Cerebellar cortex (tissue), 1 donor: ENCODE measurements at regions not wholly inside any gene's neighbourhood (a gene's known extent, or its start where the extent isn't known, plus 50 kb on each side); places are given as distances from the start of the nearest gene placed in this dataset.
A peak's percentile ranks its signal among the peaks of the same experiment; 100 is the strongest.

Experiments
- DNase-seq: peaks from one replicate; pipeline ENCODE4 v3.0.0-alpha.2; 2015; ENCODE audit warnings: low spot score

GRCh38 chr19:28936001-28936400, 276.9 kb downstream of the UQCRFS1 start:
- DNase-seq: no peak

- no peak for DNase-seq
Measured at GRCh38 chr19:28934631-28935030, 278.3 kb downstream of the UQCRFS1 start.

DNA sequence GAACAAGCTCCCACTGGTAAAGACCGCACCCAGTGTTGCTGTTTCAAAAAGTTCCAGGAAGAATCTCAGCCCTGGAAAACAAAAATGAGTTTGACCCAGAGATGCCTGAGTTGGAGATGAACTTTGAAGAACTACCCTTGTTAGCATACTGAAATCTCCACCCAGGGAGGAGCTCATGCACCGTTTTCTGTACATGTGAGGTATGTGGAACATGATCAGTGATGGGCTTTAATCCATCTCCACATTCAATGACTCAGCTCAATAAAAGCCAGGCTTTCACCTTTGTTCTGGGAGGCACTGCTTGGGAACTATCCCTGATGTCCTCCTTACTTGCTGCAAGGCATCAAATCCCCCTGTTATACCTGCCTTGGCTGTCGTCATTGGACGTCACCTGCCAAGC, 279.9 kb downstream of the UQCRFS1 start:
- no peak for DNase-seq

DNA sequence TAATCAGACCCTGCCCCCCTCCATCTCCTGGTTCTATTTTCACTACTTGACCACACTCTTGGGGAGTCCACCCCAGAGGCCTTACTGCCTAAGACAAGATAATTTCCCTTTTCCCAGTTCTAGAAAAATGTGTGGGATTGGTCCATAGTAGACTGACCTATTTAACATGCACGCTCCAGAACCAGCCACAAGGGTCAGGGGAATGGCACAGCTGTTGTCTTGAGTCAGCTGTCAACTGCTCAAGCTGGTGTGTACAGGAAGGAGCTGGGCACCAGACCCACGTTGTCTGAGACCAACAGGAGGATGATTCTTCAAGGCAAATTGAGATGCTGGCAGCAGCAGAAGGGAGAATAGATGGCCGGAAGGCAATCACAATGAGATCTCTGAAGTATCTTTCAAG, 280.5 kb downstream of the UQCRFS1 start:
- no peak for DNase-seq

- DNase-seq: no peak
Measured at GRCh38 chr19:28929006-28929405, 283.9 kb downstream of the UQCRFS1 start.

DNA sequence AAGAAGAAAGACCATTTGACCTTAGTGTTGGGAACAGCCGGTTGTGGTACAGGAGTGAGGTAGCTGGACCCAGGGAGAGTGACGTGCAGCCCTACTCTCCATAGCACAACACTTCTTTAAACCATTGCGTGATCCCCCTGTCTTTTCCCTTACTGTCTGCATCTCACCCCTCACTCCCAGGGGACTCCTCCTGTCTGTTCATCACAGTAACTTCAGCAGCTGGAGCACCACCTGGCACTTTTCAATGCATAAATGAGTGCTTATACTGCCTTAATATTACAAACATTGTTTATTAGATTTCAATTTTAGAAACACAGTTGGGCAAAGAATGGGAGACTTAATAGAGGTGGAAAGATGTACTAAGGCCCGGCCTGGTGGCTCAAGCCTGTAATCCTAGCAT, 285.5 kb downstream of the UQCRFS1 start:
- DNase-seq: no peak

- DNase-seq: no peak
Measured at GRCh38 chr19:28920269-28921066, 292.5 kb downstream of the UQCRFS1 start.

DNA sequence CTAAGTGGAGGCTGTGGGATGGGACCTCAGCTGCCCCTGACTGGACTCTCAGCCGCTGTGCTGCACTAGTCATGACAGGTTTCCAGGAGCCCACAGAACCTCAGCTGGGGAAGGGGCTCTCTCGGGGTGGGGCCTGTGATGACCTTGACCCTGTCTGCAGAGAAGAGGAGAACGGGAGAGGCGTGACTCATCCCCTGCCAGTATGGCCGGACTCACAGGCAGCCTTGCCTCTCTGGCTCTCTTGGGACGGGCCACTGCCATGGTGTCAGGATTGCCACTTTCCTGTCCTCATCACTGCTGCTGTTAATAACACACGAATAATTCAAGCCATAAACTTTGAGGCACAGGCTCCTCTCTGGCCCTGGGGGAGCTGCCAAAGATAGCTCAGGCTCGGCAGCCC, 295.3 kb downstream of the UQCRFS1 start:
- no peak for DNase-seq

DNA sequence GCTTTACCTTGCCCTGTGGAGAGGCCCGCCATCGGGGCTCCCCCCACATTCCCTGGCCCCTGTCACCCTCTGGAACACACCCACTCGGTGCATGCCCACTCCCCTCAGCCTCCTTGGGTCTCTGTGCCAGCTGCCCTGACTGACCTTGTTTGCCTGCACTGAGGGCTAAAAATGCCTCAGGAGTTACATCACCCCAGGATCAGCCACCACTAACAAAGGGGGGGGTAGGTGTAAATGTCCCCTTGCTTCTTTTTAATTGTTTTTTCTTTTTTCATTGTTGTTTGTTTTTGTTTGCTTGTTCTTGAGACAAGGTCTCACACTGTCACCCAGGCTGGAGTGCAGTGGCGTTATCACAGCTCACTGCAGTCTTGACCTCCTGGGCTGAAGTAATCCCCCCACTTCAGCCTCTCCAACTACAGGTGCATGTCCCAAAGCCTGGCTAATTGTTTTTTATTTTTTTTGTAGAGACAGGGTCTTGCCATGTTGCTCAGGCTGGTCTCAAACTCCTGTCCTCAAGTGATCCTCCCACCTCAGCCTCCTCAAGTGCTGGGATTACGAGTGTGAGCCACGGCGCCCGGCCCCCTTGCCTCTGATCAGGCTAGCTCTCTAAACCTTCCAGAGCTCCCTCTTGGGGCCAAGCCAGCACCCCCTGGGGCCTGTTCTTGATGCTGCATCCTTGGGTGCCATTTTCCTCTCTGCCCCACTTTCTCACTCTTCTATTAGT, 297.1 kb downstream of the UQCRFS1 start:
- no peak for DNase-seq

DNA sequence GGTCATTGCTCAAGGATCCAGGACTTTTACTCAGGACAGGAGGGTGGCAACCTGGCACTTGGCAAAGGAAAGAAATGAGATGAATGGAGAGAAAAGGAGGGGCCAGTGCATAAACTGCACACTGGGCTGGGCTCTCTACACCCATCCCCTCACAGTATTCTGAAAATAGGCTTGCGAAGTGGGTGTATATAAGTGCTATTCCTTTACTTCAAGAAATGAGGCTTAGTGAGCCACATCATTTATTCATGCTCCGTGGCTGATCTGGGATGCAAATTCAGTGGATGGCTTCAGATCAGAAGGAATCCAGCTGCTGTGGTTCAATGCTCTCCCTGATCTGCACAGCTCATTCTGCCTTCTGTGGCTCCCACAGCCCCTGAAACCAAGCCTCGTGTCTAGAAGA, 297.7 kb downstream of the UQCRFS1 start:
- no peak for DNase-seq

DNA sequence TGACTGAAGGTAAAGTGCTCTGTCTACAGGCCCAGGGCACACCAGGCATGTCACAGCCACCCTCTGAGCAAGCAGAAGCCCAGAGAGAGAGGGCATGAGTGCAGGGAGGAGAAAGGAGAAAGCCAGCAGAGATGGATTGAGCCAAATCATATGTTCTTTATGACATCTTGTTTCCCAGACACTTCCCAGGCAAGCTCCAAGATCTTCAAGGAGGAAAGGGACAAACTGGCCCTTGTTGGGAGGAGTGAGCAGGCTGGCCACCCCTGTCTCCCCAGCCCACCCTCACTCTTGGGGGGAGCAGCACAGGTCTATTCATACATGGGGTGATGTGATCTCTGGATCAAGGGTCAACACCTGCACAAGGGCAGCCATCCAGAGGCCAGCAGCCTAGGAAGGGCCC, 298.8 kb downstream of the UQCRFS1 start:
- DNase-seq: no peak

- no peak for DNase-seq
Measured at GRCh38 chr19:28913626-28914025, 299.3 kb downstream of the UQCRFS1 start.

DNA sequence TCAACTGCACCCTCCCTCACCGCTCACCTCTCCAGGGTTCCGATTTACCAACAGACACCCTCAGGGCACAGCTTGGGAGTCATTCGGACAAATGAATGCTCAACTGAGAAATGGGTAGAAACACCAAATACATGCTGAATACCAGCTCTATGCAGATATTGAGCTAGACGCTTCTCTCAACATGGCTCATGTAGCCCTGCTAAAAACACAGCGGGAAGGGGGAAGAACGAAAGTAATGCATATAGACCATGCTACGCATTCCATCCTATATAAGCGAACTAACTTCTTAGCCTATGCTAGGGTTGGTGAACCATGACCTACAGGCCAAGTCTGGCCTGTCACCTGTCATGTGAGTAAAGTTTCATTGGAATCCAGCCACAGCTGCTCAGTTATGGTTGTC, 304.0 kb downstream of the UQCRFS1 start:
- DNase-seq: no peak

DNA sequence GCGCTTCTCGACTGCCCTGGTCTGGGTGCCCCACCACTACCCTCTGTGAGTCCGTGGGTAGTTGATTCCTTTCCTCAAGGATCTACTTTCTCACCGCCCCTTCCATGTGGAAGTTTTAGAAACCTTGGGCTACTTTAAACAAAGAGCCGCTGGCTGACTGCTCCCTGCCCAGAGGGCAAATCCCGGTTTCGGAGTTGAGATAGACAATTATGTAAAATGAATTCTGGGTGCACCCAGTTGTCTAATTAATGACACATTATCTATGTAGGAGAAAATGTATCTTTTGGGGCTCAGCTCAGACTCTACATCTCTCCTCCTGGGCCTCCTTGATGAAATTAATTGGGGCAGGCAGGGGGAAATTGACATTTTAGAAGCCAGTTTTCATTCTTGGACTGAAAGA, 305.4 kb downstream of the UQCRFS1 start:
- no peak for DNase-seq

DNA sequence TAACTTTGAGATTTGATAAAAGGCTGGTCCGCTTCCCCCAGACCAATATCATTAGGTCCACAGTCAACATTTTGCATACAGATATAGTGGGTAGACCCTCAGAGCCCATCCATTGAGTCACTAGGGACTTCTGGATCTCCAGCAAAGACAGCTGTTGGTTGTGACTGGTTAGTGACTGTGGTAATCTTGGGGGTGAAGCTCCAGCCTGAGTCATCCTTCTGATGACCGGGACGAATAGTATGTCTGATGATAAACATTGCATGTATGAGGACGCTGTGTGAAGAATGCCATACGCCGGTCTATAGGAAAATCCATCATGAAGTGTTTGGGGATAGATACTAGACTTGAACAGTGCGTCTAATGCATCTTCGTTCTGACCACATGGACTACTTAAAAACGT, 307.0 kb downstream of the UQCRFS1 start:
- no peak for DNase-seq

- DNase-seq: no peak
Measured at GRCh38 chr19:28899703-28900102, 313.2 kb downstream of the UQCRFS1 start.

GRCh38 chr19:28898249-28898648, 314.7 kb downstream of the UQCRFS1 start:
- DNase-seq: no peak

- DNase-seq: peak; percentile 23
Measured at GRCh38 chr19:28889941-28890670, 322.8 kb downstream of the UQCRFS1 start.

- no peak for DNase-seq
Measured at GRCh38 chr19:28887920-28888618, 324.9 kb downstream of the UQCRFS1 start.

DNA sequence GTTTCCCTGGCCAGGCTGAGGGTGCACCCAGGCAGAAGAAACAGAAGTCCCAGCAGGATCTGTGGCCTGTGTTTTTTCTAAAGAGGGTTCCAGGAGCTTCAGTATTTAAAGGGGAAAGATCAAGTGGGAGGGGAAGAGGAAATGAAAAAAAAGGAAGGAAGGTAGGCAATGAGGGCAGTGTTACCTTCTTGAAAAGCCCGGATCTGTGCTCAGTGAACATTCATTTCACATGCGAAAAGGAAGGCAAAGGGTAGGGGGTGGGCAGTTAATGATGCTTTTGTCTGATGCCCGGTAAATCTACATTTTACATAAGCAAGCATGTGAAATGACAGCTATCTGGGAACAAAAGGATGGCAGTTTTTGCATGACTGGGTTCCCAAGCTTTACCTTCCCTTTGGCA, 326.2 kb downstream of the UQCRFS1 start:
- DNase-seq: no peak

- DNase-seq: no peak
Measured at GRCh38 chr19:28885965-28886364, 327.0 kb downstream of the UQCRFS1 start.

DNA sequence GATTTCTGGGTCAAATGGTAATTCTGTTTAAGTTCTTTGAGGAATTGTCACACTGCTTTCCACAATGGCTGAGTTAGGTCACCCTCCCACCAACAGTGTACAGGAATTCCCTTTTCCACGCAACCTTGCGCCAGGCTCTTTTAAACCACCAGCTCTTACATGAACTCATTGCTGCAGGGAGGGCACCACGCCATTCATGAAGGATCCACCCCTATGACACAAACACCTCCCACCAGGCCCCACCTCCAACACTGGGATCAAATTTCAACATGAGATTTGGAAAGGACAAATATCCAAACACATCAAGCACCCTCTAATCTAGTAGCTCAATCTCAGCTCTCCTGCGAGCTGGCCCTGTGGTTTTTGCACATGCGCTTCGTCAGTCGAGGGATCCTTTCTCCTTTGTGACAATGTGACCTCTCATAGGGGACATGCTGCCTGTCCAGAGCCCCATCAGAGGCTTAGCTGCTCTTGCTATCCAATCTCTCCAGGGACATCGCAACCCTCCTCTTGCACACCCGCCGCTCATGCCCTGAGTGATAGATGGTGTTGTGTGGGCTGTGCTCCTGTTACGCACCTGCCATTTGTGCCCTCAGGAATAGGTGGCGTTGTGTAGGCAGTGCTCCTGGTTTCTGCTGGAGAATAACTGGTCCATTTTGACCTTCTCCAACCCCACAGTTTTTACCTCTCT, 328.0 kb downstream of the UQCRFS1 start:
- no peak for DNase-seq
